Endothelial cell of umbilical vein (primary cell): ENCODE measurements at regions not wholly inside any gene's neighbourhood (a gene's known extent, or its start where the extent isn't known, plus 50 kb on each side); places are given as distances from the start of the nearest gene placed in this dataset.

Experiments
- EZH2 ChIP-seq: IDR thresholded peaks from 2 replicates; pipeline ENCODE4 v1.6.1; 2012; ENCODE audit warnings: borderline replicate concordance, low read depth, mild to moderate bottlenecking, moderate library complexity, low read length, inconsistent platforms; ENCODE audit not compliant: severe bottlenecking
- JUN ChIP-seq: IDR thresholded peaks from 2 replicates; pipeline ENCODE4 v1.6.1; 2011; ENCODE audit warnings: borderline replicate concordance, low read depth; ENCODE audit not compliant: insufficient read length, insufficient read depth
- MYC ChIP-seq: IDR thresholded peaks from one replicate; pipeline ENCODE4 v1.6.1; 2011; ENCODE audit warnings: mild to moderate bottlenecking, low read depth, low read length
- POLR2A ChIP-seq: IDR thresholded peaks from 2 replicates; pipeline ENCODE4 v1.6.1; 2012; ENCODE audit warnings: low read depth, mild to moderate bottlenecking, control low read depth, low read length
- POLR2AphosphoS5 ChIP-seq: IDR thresholded peaks from 2 replicates; pipeline ENCODE4 v1.6.1; 2012; ENCODE audit warnings: low read depth, mild to moderate bottlenecking, control low read depth, low read length, moderate library complexity; ENCODE audit not compliant: insufficient read depth
- TF ChIP-seq, protein P1 (sequence below), 2 donors: IDR thresholded peaks; 1 replicate in 1 of 2; 2 replicates in 1 of 2; pipeline ENCODE4 v1.5.1; 2011; ENCODE audit warnings: low read length in 2 of 2, mild to moderate bottlenecking in 2 of 2, moderate library complexity in 2 of 2, control low read depth in 1 of 2, inconsistent platforms in 1 of 2, low read depth in 1 of 2; ENCODE audit not compliant: insufficient read depth in 1 of 2; ENCODE audit errors: extremely low read depth in 1 of 2
- TF ChIP-seq, protein P2 (sequence below): IDR thresholded peaks from 2 replicates; pipeline ENCODE4 v1.6.1; 2011; ENCODE audit not compliant: insufficient read depth, insufficient read length

DNA sequence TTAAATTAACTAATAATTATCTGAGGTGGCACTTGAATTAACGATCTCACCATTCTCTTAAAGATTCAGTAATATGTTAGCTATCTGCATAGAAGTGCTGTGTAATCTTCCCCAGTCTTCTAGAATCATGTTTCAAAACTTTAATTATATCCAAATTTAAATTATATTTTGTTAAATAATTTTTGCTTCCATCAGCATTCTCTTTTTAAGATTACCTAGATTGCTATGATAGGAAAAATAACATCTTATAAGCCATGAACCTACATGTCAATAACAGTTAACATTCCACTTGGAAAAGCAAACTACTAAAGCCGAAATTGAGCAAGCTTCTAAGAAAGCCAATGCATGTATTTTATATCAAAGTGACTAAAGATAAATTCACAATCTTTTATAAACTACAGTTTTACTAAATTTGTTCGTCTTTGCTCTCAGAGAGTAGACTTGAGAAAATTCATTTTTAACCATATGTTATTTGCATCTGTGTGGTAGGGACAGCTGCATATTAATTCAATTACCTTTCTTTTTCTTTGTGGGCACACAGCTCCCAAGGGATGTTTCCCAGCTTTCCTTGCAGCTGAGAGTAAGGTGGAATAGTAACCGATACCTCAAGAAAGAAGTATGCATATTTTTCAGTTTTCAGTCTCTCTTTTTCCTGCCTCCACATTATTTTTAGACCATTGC, 105.4 kb upstream of the ABCB5 start:
- TF ChIP-seq EZH2 (no peak), POLR2A (no peak), POLR2AphosphoS5 (no peak), MYC (no peak), JUN (no peak)
- TF ChIP-seq, protein P1, sequence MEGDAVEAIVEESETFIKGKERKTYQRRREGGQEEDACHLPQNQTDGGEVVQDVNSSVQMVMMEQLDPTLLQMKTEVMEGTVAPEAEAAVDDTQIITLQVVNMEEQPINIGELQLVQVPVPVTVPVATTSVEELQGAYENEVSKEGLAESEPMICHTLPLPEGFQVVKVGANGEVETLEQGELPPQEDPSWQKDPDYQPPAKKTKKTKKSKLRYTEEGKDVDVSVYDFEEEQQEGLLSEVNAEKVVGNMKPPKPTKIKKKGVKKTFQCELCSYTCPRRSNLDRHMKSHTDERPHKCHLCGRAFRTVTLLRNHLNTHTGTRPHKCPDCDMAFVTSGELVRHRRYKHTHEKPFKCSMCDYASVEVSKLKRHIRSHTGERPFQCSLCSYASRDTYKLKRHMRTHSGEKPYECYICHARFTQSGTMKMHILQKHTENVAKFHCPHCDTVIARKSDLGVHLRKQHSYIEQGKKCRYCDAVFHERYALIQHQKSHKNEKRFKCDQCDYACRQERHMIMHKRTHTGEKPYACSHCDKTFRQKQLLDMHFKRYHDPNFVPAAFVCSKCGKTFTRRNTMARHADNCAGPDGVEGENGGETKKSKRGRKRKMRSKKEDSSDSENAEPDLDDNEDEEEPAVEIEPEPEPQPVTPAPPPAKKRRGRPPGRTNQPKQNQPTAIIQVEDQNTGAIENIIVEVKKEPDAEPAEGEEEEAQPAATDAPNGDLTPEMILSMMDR (IDR thresholded peaks at IDR 0.05; ENCODE audit: extremely low read depth in 1 of 2, insufficient read depth in 1 of 2, low read depth in 1 of 2, low read length in 2 of 2): no peak
- TF ChIP-seq, protein P2, sequence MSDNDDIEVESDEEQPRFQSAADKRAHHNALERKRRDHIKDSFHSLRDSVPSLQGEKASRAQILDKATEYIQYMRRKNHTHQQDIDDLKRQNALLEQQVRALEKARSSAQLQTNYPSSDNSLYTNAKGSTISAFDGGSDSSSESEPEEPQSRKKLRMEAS: no peak
